ENCODE measurements at regions not wholly inside any gene's neighbourhood (a gene's known extent, or its start where the extent isn't known, plus 50 kb on each side); places are given as distances from the start of the nearest gene placed in this dataset.

DNA sequence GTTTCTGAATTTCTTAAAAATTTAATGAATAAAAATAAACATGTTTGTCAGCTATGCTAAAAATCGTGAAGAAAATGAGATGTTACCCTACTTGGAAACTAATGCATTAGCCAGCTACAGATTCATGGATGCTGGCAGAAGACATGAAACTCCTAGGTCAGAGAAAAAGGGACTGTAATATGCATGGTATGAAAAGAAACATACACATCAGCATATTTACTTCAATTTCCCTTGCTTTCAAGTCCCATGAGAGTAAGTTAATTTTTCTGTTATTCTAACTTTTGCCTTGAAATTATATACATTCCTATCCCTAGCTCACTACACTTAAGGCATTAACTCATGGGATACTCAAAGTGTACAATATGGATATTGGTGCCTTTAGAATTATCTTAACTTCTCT is 2041.4 kb upstream of the LRRTM1 start:
- no peaks in the 10 kb centered on the region for H3K36me3 ChIP-seq (ENCODE audit: insufficient read depth, low read length)
- H4K20me1 ChIP-seq (ENCODE audit: insufficient read depth, low read length, poor library complexity, severe bottlenecking): no peaks in the 10 kb centered on the region

DNA sequence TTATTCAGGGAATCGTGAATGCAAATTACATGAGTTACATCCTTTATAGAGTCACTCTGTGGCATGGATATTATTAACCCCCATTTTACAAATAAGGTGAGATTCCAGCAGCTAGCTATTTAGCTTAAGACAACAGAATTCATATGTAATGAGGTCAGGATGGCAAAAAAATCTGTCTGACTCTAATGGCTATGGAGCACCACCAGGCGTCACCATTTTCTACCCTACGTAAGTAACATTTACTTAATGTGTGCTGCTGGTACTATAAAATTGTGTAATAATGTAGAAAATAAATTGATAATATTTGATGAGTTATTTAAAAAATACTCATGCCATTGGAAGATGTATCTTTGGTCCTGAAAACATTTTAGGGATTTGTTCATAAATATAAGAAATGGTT is 2040.1 kb upstream of the LRRTM1 start:
- Histone ChIP-seq H3K9me3 (ENCODE audit: insufficient read depth, low read depth, low read length) (no peaks in the 10 kb centered on the region), H3K27me3 (ENCODE audit: insufficient read depth, low read length, poor library complexity, severe bottlenecking) (no peaks in the 10 kb centered on the region), H3K9ac (ENCODE audit: low read depth, low read length, poor library complexity, severe bottlenecking) (no peak overlapping the region), H4K20me1 (ENCODE audit: insufficient read depth, low read length, poor library complexity, severe bottlenecking) (no peaks in the 10 kb centered on the region), H2AFZ (ENCODE audit: low read length) (no peak overlapping the region), H3K4me1 (ENCODE audit: insufficient read depth, low read length, poor library complexity, severe bottlenecking) (no peaks in the 10 kb centered on the region), H3K79me2 (ENCODE audit: insufficient read depth, low read length) (no peaks in the 10 kb centered on the region), H3K4me2 (ENCODE audit: low read depth, low read length, poor library complexity, severe bottlenecking) (no peak overlapping the region), H3K36me3 (ENCODE audit: insufficient read depth, low read length) (no peaks in the 10 kb centered on the region), H3K9me2 (replicated peaks; ENCODE audit: low read depth, low read length) (no peaks in the 10 kb centered on the region), H3K4me3 (ENCODE audit: low read length, poor library complexity, severe bottlenecking) (no peak overlapping the region), H3F3A (ENCODE audit: low read depth) (no peaks in the 10 kb centered on the region)
- TF ChIP-seq, protein P1, sequence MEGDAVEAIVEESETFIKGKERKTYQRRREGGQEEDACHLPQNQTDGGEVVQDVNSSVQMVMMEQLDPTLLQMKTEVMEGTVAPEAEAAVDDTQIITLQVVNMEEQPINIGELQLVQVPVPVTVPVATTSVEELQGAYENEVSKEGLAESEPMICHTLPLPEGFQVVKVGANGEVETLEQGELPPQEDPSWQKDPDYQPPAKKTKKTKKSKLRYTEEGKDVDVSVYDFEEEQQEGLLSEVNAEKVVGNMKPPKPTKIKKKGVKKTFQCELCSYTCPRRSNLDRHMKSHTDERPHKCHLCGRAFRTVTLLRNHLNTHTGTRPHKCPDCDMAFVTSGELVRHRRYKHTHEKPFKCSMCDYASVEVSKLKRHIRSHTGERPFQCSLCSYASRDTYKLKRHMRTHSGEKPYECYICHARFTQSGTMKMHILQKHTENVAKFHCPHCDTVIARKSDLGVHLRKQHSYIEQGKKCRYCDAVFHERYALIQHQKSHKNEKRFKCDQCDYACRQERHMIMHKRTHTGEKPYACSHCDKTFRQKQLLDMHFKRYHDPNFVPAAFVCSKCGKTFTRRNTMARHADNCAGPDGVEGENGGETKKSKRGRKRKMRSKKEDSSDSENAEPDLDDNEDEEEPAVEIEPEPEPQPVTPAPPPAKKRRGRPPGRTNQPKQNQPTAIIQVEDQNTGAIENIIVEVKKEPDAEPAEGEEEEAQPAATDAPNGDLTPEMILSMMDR (conservative IDR thresholded peaks at IDR 0.05; ENCODE audit: low read length): no peak
- no peak for TF ChIP-seq EZH2phosphoT487 (IDR thresholded peaks at IDR 0.05; ENCODE audit: borderline replicate concordance)

More for the DNA sequence above, 2041.4 kb upstream of the LRRTM1 start:
- H3K79me2 ChIP-seq (ENCODE audit: insufficient read depth, low read length): no peaks in the 10 kb centered on the region
- no peak overlapping the region for H2AFZ ChIP-seq (ENCODE audit: low read length)
- no peaks in the 10 kb centered on the region for H3K9me2 ChIP-seq (replicated peaks; ENCODE audit: low read depth, low read length)
- H3K4me3 ChIP-seq (ENCODE audit: low read length, poor library complexity, severe bottlenecking): no peak overlapping the region
- H3K4me1 ChIP-seq (ENCODE audit: insufficient read depth, low read length, poor library complexity, severe bottlenecking): no peaks in the 10 kb centered on the region
- H3F3A ChIP-seq (ENCODE audit: low read depth): no peaks in the 10 kb centered on the region
- TF ChIP-seq, protein P1 (conservative IDR thresholded peaks at IDR 0.05; ENCODE audit: low read length): no peak
- no peak for TF ChIP-seq EZH2phosphoT487 (IDR thresholded peaks at IDR 0.05; ENCODE audit: borderline replicate concordance)
- no peaks in the 10 kb centered on the region for H3K27me3 ChIP-seq (ENCODE audit: insufficient read depth, low read length, poor library complexity, severe bottlenecking)
- H3K9ac ChIP-seq (ENCODE audit: low read depth, low read length, poor library complexity, severe bottlenecking): no peak overlapping the region
- no peak overlapping the region for H3K4me2 ChIP-seq (ENCODE audit: low read depth, low read length, poor library complexity, severe bottlenecking)
- no peaks in the 10 kb centered on the region for H3K9me3 ChIP-seq (ENCODE audit: insufficient read depth, low read depth, low read length)

- Histone ChIP-seq H3K4me3 (ENCODE audit: low read length, poor library complexity, severe bottlenecking) (no peak overlapping the region), H3K9me2 (replicated peaks; ENCODE audit: low read depth, low read length) (no peaks in the 10 kb centered on the region), H4K20me1 (ENCODE audit: insufficient read depth, low read length, poor library complexity, severe bottlenecking) (no peaks in the 10 kb centered on the region), H3K79me2 (ENCODE audit: insufficient read depth, low read length) (no peaks in the 10 kb centered on the region), H3K36me3 (ENCODE audit: insufficient read depth, low read length) (no peaks in the 10 kb centered on the region), H2AFZ (ENCODE audit: low read length) (no peak overlapping the region), H3K4me1 (ENCODE audit: insufficient read depth, low read length, poor library complexity, severe bottlenecking) (no peaks in the 10 kb centered on the region), H3K9me3 (ENCODE audit: insufficient read depth, low read depth, low read length) (no peaks in the 10 kb centered on the region), H3F3A (ENCODE audit: low read depth) (no peaks in the 10 kb centered on the region), H3K4me2 (ENCODE audit: low read depth, low read length, poor library complexity, severe bottlenecking) (no peak overlapping the region), H3K27me3 (ENCODE audit: insufficient read depth, low read length, poor library complexity, severe bottlenecking) (no peaks in the 10 kb centered on the region), H3K9ac (ENCODE audit: low read depth, low read length, poor library complexity, severe bottlenecking) (no peak overlapping the region)
- no peak for TF ChIP-seq EZH2phosphoT487 (IDR thresholded peaks at IDR 0.05; ENCODE audit: borderline replicate concordance)
- TF ChIP-seq, protein P1 (conservative IDR thresholded peaks at IDR 0.05; ENCODE audit: low read length): no peak
Observed at GRCh38 chr2:82342356-82342755, 2037.8 kb upstream of the LRRTM1 start.

Measured in Loucy (cell line).